Activated T-cell treated with anti-CD3 and anti-CD28 coated beads, Interleukin-2, amount 50 U/mL, for 72 hours (primary cell): ENCODE measurements at regions not wholly inside any gene's neighbourhood (a gene's known extent, or its start where the extent isn't known, plus 50 kb on each side); places are given as distances from the start of the nearest gene placed in this dataset.

Experiments used
- ATAC-seq, 2 donors: fragments of 150-1000 bp; cut with Tn5 transposase; replicated peaks in 1 of 2; 2 replicates each; pipeline ENCODE4 v1.10.0; 2021; ENCODE audit warnings: moderate library complexity in 2 of 2, mild to moderate bottlenecking in 1 of 2
- DNase-seq, 2 donors: peaks; one replicate each; pipeline ENCODE4 v3.0.0; 2021 to 2022; ENCODE audit warnings: mixed read lengths in 1 of 2
- H3K27ac Mint-ChIP-seq: one replicate; pipeline ENCODE4 v1.8.0; 2022; ENCODE audit warnings: mild to moderate bottlenecking, moderate library complexity, mixed read lengths
- H3K27me3 Mint-ChIP-seq: one replicate; pipeline ENCODE4 v1.8.0; 2022; ENCODE audit warnings: low read depth, mixed read lengths
- H3K36me3 Mint-ChIP-seq, 2 donors: one replicate each; pipeline ENCODE4 v1.8.0; 2022; ENCODE audit warnings: mixed read lengths in 2 of 2, mild to moderate bottlenecking in 1 of 2; ENCODE audit not compliant: insufficient read depth in 2 of 2
- H3K4me1 Mint-ChIP-seq: one replicate; pipeline ENCODE4 v1.8.0; 2022; ENCODE audit warnings: low read depth, mixed read lengths
- H3K4me3 Mint-ChIP-seq, 2 donors: one replicate each; pipeline ENCODE4 v1.8.0; 2022; ENCODE audit warnings: mild to moderate bottlenecking in 2 of 2, mixed read lengths in 2 of 2, moderate library complexity in 2 of 2
- H3K9me3 Mint-ChIP-seq, 2 donors: one replicate each; pipeline ENCODE4 v1.8.0; 2022; ENCODE audit warnings: mixed read lengths in 2 of 2

DNA sequence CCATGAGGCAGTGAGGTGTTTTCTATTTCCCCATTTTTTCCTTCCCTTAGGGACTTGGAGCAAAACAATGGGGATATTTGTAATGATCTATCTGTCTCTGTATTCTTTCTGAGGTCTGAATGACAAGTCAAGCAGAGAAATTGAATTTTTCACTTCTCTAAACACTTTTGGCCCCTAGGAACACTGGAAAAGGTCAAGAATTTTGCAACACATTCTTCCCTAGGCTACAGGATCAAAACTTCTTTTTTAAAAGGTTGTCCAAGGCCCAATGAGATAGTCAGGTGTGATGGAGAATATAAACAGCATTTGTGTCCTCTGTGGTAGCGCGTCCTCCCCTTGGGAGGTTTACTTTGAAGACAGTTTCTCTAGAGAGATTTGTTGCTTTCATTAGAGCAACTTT is 620.5 kb downstream of the TLR4 start:
- no peak for DNase-seq
- Mint-ChIP-seq H3K27me3 (no peaks in the 10 kb centered on the region), H3K27ac (no peak overlapping the region), H3K9me3 (peaks cover 3 to 7% of the 10 kb centered on the region in 2 donors), H3K4me3 (no peak overlapping the region), H3K36me3 (no peaks in the 10 kb centered on the region), H3K4me1 (no peaks in the 10 kb centered on the region)
- no peak for ATAC-seq

DNA sequence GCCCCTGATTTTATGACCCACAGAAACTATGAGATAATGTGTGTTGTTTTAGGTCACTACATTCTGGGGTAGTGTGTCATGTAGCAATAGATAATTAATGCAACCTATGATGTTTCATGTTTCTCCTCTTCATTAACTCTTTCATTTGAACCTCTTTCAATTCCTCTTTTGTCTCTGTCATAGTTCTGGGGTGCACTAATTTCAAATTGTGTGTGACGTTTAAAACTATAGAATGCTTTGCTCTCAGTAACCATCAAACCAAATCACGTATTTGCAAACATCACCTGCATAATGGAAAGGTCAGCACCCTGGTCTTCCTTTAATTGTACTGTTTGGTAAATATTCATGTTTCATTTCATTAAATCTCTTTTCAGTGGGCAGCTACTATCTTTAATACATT is 621.6 kb downstream of the TLR4 start:
- H3K36me3 Mint-ChIP-seq, result no peaks in the 10 kb centered on the region
- H3K27me3 Mint-ChIP-seq, result no peaks in the 10 kb centered on the region
- no peak overlapping the region for H3K4me3 Mint-ChIP-seq
- H3K27ac Mint-ChIP-seq, result no peak overlapping the region
- peaks cover 3 to 7% of the 10 kb centered on the region in 2 donors for H3K9me3 Mint-ChIP-seq
- ATAC-seq (no peak), DNase-seq (no peak)
- H3K4me1 Mint-ChIP-seq, result no peaks in the 10 kb centered on the region

DNA sequence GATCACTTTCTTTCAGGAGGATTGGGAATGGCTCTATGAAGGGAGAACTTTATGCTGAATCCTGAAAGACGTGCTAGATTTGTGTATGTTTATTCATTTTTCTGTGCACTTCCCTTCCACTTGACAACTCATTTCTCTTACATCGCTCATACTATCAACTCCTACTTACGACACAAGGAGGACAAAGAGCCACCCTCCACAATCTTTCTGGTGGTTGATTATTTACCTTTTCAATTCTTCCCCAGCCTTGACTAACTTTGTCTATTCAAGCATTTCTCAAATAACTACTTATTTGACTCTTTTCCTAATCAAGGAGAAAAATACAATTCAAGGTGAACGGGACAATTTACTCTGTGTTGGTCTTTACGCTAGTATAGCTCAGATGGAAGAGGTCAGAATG is 622.1 kb downstream of the TLR4 start:
- H3K4me1 Mint-ChIP-seq, result no peaks in the 10 kb centered on the region
- peaks cover 3 to 7% of the 10 kb centered on the region in 2 donors for H3K9me3 Mint-ChIP-seq
- no peak overlapping the region for H3K27ac Mint-ChIP-seq
- H3K4me3 Mint-ChIP-seq, result no peak overlapping the region
- ATAC-seq (no peak), DNase-seq (no peak)
- H3K36me3 Mint-ChIP-seq, result no peaks in the 10 kb centered on the region
- H3K27me3 Mint-ChIP-seq, result no peaks in the 10 kb centered on the region

DNA sequence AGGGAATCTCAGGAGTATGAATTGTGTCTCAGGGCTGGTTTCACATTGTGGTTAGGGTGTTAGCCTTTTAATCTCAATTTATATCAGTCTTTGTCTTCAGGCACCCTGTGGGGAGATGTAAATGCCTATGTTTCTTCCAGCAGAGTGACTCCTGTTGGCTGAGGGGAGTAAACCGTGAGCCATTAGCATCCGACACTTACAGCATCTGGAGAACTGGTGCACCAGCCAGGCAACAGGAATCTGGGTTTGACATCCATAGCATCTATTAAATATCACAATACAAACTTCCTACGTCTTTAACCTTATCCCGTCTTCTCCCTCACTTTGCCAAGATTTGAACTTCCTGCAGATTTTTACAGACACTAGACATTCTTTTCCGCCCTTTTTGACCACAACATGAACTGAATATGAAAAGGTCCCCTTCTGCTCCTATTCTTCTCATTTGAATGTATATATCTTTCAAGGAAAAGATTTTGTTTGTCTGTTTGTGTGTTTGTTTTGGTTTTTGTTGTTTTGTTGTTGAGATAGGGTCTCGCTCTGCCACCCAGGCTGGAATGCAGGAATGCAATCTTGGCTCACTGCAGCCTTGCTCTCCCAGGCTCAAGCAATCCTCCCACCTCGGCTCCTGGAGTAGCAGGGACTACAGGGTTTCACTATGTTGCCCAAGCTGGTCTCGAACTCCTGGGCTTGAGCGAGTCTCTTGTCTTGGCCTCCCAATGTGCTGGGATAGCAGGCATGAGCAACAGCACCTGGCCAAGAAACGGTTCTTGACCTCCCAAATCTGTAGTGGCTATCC is 626.2 kb downstream of the TLR4 start:
- no peak overlapping the region for H3K4me3 Mint-ChIP-seq
- peaks cover 2 to 7% of the 10 kb centered on the region in 2 donors for H3K9me3 Mint-ChIP-seq
- no peaks in the 10 kb centered on the region for H3K36me3 Mint-ChIP-seq
- ATAC-seq, result no peak
- no peaks in the 10 kb centered on the region for H3K4me1 Mint-ChIP-seq
- H3K27ac Mint-ChIP-seq, result no peak overlapping the region
- no peak for DNase-seq
- no peaks in the 10 kb centered on the region for H3K27me3 Mint-ChIP-seq

DNA sequence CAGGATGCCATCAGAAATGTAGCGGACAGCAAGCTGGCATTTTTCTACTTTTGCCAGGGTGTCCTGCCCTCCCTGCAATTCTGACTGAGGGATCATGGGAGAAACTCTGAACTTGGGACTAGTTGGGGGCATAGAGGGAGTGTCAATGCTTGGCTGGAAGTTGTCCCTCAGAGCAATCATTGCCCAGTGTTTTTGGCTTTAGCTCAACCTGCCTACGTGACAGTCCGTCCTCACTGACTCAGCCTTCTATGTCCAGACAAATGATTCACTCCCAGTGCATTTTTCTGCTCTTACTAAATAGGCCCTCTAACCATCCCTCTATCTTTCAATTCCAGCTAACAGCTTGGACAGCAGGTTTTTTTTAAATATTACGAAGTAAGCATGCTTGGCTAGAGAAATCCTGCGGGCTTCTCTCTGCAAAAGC is 627.4 kb downstream of the TLR4 start:
- Mint-ChIP-seq H3K4me1 (no peaks in the 10 kb centered on the region), H3K36me3 (no peaks in the 10 kb centered on the region), H3K27me3 (no peaks in the 10 kb centered on the region), H3K27ac (no peak overlapping the region), H3K4me3 (no peak overlapping the region), H3K9me3 (peaks cover 0 to 5% of the 10 kb centered on the region in 2 donors)
- ATAC-seq (no peak), DNase-seq (no peak)

DNA sequence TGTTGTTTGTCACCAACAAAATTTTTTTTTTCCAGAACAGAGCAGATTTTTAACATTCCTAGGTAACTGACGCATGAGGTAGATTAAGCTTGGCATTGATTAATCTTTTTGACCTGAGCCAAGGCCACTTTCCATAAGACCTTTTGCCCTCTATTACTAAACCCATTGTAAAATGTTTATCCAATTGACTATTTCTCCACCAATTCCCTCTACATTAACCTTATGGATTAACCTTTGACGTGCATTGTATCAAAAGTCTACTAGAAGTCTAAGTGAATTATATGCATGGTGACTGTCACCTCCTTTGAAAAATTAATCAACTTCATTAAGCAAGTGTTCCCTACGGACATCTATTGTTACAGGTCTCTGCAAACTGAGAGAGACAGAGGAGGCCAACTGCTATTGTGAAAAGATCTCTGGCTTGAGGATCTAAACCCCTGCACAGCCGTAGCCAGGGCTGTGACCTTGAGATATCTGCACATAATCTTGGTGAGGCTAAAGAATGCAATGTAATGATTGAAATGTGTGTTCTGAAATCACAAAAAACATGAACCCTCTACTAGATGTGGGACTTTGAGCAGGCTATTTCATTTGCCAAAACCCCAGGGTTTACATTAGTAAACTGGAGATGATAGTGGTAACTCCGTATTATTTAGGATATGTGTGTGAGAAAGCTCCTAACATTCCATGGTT is 632.2 kb downstream of the TLR4 start:
- H3K36me3 Mint-ChIP-seq, result no peaks in the 10 kb centered on the region
- peaks cover 0 to 1% of the 10 kb centered on the region in 2 donors for H3K9me3 Mint-ChIP-seq
- no peak overlapping the region for H3K27ac Mint-ChIP-seq
- no peaks in the 10 kb centered on the region for H3K4me1 Mint-ChIP-seq
- no peaks in the 10 kb centered on the region for H3K27me3 Mint-ChIP-seq
- H3K4me3 Mint-ChIP-seq, result no peak overlapping the region
- no peak for ATAC-seq
- no peak for DNase-seq

DNA sequence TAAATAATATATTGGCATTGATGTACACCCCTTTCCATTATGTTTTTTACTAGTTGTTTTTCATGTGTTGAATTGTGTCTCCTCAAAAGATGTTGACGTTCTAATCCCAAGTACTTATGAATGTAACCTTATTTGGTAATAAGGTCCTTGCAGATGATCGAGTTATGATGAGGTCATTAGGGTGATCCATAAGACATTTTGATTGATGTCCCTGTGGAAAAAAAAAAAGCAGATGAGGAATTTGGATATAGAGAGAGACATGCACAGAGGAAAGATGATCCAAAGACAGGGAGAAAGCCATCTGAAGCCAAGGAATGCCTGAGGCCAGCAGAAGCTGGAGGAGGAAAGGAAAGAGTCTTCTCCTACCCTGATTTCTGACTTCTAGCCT is 632.7 kb downstream of the TLR4 start:
- Mint-ChIP-seq H3K27ac (no peak overlapping the region), H3K27me3 (no peaks in the 10 kb centered on the region), H3K36me3 (no peaks in the 10 kb centered on the region), H3K4me3 (no peak overlapping the region), H3K9me3 (peaks cover 0 to 1% of the 10 kb centered on the region in 2 donors), H3K4me1 (no peaks in the 10 kb centered on the region)
- DNase-seq, result no peak
- ATAC-seq, result no peak

DNA sequence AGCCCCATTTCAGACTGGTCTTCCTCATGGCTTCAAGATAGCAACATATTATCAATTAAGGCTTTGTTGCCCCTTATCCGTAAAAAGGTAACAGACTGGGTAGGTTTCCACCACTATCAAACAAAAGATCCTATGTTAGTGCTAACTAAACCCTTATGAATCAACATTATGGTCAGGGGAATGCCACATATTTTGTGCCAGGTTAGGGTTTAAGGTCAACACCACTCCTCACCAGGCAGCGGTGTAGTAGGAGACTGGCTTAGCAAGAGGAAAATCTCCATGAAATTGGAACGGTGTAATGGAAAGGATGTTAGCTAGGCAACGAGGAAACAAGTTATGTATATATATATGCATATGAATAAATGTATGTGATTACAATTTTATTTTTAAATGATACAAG is 655.8 kb downstream of the TLR4 start:
- H3K9me3 Mint-ChIP-seq, result peaks cover under 1 to 4% of the 10 kb centered on the region in 2 donors
- no peak for ATAC-seq

GRCh38 chr9:118362123-118362522 is 657.9 kb downstream of the TLR4 start:
- H3K4me3 Mint-ChIP-seq, result no peak overlapping the region
- no peak for DNase-seq
- H3K27me3 Mint-ChIP-seq, result no peaks in the 10 kb centered on the region
- no peak overlapping the region for H3K27ac Mint-ChIP-seq
- H3K9me3 Mint-ChIP-seq, result peaks cover 0 to 4% of the 10 kb centered on the region in 2 donors
- H3K4me1 Mint-ChIP-seq, result no peaks in the 10 kb centered on the region
- H3K36me3 Mint-ChIP-seq, result no peaks in the 10 kb centered on the region
- ATAC-seq, result no peak

More for the DNA sequence above, 655.8 kb downstream of the TLR4 start:
- H3K27me3 Mint-ChIP-seq, result no peaks in the 10 kb centered on the region
- DNase-seq, result no peak
- H3K27ac Mint-ChIP-seq, result no peak overlapping the region
- no peaks in the 10 kb centered on the region for H3K4me1 Mint-ChIP-seq
- H3K4me3 Mint-ChIP-seq, result no peak overlapping the region
- no peaks in the 10 kb centered on the region for H3K36me3 Mint-ChIP-seq

- Mint-ChIP-seq H3K4me3 (no peak overlapping the region), H3K27me3 (no peaks in the 10 kb centered on the region), H3K4me1 (no peaks in the 10 kb centered on the region), H3K27ac (no peak overlapping the region), H3K36me3 (no peaks in the 10 kb centered on the region), H3K9me3 (peaks cover 0 to 4% of the 10 kb centered on the region in 2 donors)
- ATAC-seq (no peak), DNase-seq (no peak)
Measured at GRCh38 chr9:118362596-118362995, 658.4 kb downstream of the TLR4 start.

DNA sequence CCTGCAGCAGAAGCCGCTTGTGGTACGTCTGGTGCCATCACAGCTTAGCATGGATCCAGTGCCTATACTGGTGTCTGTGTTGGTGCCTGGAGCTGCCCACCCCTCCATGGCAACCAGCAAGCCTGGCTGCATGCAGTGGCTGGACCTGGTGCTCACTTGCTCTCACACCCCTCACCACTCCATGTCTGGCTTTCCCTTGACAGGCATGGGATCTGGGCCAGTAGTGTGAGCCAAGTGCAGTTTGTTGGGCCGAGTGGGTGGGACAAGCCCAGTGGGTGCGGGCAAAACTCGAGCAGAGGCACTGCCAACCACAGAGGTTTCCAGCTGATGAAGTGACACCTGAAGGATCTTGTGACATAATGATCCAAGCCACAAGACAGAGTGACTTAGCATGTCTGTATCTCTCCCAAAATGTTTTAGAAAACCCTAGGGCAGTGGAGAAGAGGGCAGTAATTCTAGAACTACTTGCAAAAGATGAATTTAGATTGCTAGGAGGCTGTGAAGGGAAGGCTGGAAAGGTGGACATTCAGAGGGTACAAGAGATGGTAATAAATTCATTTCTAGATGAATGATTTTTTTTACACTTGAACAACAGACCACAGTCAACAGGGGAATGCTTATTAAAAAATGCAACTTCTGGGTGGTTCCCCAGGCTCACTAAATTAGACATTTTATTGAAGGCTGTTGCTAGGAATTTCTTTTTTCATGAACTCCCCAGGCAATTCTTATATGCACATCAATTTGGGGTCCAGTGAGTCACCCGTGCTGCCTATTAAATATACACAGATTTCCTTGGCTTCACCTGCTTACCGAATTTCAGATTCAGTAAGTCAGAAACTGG is 660.3 kb downstream of the TLR4 start:
- no peaks in the 10 kb centered on the region for H3K27me3 Mint-ChIP-seq
- ATAC-seq (no peak), DNase-seq (no peak)
- no peak overlapping the region for H3K27ac Mint-ChIP-seq
- H3K4me3 Mint-ChIP-seq, result no peak overlapping the region
- peaks cover 0 to 2% of the 10 kb centered on the region in 2 donors for H3K36me3 Mint-ChIP-seq
- H3K9me3 Mint-ChIP-seq, result peaks cover 4% of the 10 kb centered on the region in 2 donors
- no peaks in the 10 kb centered on the region for H3K4me1 Mint-ChIP-seq

DNA sequence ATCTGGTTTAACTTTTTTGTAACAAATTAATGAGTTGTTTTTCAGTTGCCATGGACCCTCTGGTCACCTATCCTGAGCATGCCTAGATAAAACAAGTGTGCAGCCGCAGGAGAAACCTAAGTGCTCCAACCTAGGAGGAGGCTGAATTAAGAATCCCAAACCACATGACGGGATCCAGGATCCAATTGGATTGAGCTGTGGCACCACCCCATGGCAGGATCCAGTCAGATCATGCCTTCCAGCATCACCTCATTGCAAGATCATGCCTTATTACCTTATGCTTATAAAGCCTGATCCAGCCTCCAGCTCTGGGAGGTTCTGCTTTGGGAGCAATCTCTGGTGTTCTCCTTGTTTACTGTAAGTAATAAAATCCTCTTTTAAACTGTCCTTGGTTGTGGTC is 662.0 kb downstream of the TLR4 start:
- no peak overlapping the region for H3K4me3 Mint-ChIP-seq
- H3K9me3 Mint-ChIP-seq, result peaks cover 4 to 6% of the 10 kb centered on the region in 2 donors
- H3K27ac Mint-ChIP-seq, result no peak overlapping the region
- H3K27me3 Mint-ChIP-seq, result no peaks in the 10 kb centered on the region
- DNase-seq (no peak), ATAC-seq (no peak)
- no peaks in the 10 kb centered on the region for H3K4me1 Mint-ChIP-seq
- peaks cover 0 to 2% of the 10 kb centered on the region in 2 donors for H3K36me3 Mint-ChIP-seq

DNA sequence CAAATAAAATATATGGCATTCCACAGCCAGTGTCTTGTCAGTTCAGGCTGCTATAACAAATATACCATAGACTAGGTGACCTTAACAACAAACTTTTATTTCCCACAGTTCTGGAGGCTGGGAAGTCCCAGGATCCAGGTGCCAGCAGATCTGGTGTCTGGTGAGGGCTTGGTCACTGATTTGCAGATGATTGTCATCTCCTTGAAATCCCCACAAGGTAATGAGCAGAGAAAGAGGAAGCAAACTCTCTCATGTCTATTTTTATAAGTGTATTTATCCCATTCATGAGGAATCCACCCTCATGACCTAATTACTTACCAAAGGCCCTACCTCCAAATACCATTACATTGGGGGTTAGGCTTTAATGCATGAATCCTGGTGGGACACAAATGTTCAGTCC is 663.2 kb downstream of the TLR4 start:
- H3K36me3 Mint-ChIP-seq, result peaks cover 0 to 2% of the 10 kb centered on the region in 2 donors
- H3K4me1 Mint-ChIP-seq, result no peaks in the 10 kb centered on the region
- H3K4me3 Mint-ChIP-seq, result no peak overlapping the region
- no peak overlapping the region for H3K27ac Mint-ChIP-seq
- ATAC-seq (no peak), DNase-seq (no peak)
- H3K27me3 Mint-ChIP-seq, result no peaks in the 10 kb centered on the region
- H3K9me3 Mint-ChIP-seq, result peaks cover 4 to 8% of the 10 kb centered on the region in 2 donors
